ENCODE measurements at regions not wholly inside any gene's neighbourhood (a gene's known extent, or its start where the extent isn't known, plus 50 kb on each side); places are given as distances from the start of the nearest gene placed in this dataset.

DNA sequence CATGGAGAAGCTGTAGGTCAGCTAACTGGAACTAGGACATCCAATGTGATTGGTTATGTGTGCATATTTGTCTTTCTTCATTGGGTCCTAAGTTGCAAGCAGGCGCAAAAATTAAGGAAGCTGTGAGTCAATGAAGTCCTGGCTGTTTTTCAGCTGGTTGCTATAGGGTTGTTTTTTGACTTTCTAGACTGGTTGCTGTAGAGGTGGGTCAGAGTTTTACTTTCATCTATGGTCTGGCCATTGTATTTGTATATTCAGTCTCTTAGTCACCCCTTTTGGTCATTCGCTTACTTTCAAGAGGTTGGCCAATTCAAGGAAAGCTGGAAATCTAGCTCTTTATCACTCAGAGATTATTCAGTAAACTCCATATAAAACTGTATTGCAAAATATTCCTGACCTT is 62.0 kb upstream of the AMZ2 start:
- DNase-seq, result no peak

- DNase-seq, result no peak
Measured at GRCh38 chr17:68190495-68190894, 57.3 kb upstream of the AMZ2 start.

DNA sequence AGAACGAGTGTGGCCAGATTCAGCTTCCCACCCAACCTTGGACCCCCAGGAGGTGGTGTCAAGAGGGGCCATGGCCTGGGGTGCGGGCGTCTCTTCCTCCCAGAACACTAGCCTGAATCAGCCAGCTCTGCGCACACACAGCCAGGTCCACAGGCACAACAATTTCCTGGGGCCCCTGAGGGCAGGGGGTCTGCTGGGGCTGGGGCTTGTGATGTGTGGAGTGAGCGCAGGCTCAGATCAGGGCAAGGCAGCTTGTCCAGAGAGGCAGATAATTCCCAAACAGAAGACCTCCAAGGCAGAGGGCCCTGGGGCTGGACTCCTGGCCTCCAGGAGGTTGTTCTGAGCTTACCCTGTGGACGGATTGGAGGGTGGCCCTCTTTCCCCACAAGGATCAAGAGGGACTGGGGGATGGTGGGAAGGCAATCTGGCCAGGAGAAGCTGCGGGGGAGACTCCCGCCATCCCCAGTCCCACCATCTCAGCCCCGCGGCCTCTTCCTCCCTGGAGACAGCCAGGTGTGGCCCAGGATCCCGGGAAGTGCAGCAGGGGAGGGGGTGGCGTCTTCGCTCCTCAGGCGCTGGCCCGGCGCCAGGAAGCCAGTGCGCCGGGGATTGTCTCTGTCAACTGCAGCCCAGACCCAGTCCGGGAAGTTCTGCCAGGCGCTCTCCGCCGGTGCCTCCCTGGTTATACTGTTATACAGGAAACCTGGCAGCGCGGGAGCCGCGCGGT is 52.0 kb upstream of the AMZ2 start:
- no peak for DNase-seq

DNA sequence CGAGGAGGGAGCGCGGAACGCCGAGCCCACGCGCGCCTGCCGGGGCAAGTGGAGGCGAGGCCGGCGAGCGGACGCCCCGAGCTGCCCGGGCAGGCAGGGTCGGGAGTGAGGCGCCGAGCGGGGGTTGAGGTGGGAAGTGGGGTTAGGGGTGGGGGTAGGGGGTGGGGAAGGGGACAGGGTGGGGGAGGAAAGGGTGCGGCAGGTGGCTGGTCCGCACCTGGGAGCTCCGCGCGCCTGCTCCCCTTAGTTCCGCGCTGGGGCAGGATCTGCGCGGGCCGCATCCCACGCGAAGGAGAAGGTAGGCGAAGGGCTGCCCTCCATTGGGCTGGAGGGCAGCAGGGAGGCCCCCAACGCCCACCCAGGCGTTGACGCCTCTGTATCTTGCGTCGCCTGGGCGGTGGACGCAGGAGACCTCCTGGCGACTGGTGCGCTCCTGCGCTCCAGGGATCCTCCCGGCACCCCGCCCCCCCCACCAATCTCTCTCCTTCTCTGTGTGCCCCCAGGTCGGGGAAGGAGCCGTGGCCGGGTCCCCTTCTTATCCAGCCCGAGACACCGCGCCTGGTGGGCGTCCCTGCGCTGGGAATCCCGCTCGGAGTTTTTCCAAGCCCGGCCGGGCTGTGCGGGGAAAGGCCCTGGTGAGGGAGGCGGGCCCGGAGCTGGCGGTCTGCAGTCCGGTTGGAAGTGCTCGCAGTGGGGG is 51.3 kb upstream of the AMZ2 start:
- DNase-seq, result no peak

- DNase-seq, result peak in 1 of 4 experiments; percentile 18
Measured at GRCh38 chr17:68197091-68197996, 50.5 kb upstream of the AMZ2 start.

GRCh38 chr17:68197997-68198930 is 49.6 kb upstream of the AMZ2 start:
- no peak for DNase-seq
